ENCODE measurements at regions not wholly inside any gene's neighbourhood (a gene's known extent, or its start where the extent isn't known, plus 50 kb on each side); places are given as distances from the start of the nearest gene placed in this dataset.

DNA sequence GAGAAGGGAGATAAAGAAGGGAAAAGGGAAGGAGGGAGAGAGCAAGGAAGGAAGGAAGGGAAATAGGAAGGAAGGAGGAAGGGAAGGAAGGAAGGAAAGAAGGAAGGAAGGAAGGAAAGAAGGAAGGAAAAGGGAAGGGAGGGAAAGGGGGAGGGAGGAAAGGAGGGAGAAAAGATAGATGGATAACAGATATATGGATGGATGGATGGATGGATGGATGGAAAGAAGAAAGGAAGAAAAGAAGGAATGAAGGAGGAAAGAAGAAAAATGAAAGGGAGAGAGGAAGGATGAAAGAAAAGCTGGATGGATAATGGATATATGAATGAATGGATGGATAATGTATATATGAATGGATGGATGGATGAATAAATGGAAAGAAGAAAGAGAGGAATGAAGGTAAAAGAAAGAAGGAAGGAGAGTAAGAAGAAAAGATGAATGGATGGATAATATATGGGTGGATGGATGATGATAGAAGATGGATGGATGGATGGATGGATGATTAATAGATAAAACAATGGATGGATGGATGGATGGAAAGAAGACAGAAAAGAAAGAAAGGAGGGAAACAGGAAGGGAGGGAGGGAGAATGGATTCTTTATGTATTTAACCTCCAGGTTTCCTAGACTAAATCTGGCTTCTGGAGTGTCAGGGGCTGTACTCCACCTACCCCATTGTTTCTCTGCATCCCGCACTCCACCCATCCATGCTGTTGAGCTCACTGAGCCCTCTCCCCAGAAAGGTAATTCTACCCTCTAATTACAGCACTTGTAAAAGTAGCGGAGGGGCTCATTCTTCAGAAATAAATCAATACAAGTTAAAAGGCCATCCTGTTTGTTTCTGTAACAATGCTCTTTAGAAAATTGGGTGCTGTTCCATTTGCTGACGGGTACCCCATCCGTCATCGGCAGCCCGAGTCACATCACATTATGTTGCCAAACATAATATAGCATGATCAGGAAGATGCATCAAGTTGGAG is 506.1 kb downstream of the MIAT start:
- DNase-seq (no peak), ATAC-seq (ENCODE audit: insufficient read depth, low FRiP score) (no peak)
- no peak overlapping the region for H3K4me3 ChIP-seq
- no peak overlapping the region for H3K9ac ChIP-seq (ENCODE audit: insufficient read depth in 1 of 2, low read length in 2 of 2)
- H3K27me3 ChIP-seq (ENCODE audit: control insufficient read depth in 3 of 3, insufficient read depth in 3 of 3, low read length in 2 of 3) = peaks cover 0 to 9% (median 0%) of the 10 kb centered on the region in 3 donors
- no peaks in the 10 kb centered on the region for H3K4me1 ChIP-seq (ENCODE audit: control insufficient read depth in 5 of 5, insufficient read depth in 5 of 5, low read length in 5 of 5)
- no peaks in the 10 kb centered on the region for H3K36me3 ChIP-seq (ENCODE audit: control insufficient read depth in 4 of 4, insufficient read depth in 4 of 4, low read length in 4 of 4)
- no peak overlapping the region for H3K27ac ChIP-seq (ENCODE audit: low read depth in 1 of 2, low read length in 1 of 2)
- TF ChIP-seq, protein P1, sequence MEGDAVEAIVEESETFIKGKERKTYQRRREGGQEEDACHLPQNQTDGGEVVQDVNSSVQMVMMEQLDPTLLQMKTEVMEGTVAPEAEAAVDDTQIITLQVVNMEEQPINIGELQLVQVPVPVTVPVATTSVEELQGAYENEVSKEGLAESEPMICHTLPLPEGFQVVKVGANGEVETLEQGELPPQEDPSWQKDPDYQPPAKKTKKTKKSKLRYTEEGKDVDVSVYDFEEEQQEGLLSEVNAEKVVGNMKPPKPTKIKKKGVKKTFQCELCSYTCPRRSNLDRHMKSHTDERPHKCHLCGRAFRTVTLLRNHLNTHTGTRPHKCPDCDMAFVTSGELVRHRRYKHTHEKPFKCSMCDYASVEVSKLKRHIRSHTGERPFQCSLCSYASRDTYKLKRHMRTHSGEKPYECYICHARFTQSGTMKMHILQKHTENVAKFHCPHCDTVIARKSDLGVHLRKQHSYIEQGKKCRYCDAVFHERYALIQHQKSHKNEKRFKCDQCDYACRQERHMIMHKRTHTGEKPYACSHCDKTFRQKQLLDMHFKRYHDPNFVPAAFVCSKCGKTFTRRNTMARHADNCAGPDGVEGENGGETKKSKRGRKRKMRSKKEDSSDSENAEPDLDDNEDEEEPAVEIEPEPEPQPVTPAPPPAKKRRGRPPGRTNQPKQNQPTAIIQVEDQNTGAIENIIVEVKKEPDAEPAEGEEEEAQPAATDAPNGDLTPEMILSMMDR (IDR thresholded peaks at IDR 0.05; ENCODE audit: control extremely low read depth, extremely low read depth) = no peak
- WGBS, 2 donors = 68 to 69% methylated on average over 6 of the region's 6 CpGs
- no peaks in the 10 kb centered on the region for H3K9me3 ChIP-seq (ENCODE audit: control insufficient read depth in 4 of 4, insufficient read depth in 3 of 4, low read length in 3 of 4)

DNA sequence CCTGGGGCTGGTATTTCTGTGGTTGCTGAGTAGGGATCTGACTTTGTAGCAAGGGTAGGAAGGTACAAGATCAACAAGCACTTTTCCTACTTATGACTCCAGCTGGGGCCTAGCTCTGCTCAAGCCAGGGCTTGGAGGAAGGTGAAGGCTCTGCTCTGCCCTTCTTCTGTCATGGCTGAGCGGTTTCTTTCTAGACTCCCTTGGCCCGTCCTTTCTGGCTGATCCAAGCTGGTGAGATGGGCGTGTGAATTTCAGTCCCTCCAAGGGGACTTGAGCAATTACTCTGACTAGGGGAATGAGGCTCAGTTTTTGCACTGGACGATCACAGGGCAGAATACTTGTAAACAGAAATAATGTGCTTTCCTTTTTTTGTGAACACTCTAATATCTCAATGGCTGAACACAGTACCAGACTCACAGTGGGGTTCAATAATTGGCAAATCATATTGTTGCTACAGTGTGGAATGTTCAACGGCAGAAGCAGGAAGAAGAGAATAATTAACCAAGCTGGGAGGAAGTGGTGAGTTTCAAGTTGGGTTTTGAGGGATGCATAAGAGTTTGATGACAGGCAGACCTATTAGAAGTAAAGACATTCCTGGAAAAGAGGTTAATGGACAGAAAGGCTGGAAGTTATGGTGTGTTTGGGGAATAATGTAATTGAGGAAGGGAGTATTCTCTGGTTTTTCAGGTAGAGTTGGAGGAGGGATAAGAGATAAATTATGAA is 507.6 kb downstream of the MIAT start:
- Histone ChIP-seq H3K9me3 (ENCODE audit: control insufficient read depth in 4 of 4, insufficient read depth in 3 of 4, low read length in 3 of 4) (no peaks in the 10 kb centered on the region), H3K36me3 (ENCODE audit: control insufficient read depth in 4 of 4, insufficient read depth in 4 of 4, low read length in 4 of 4) (no peaks in the 10 kb centered on the region), H3K27me3 (ENCODE audit: control insufficient read depth in 3 of 3, insufficient read depth in 3 of 3, low read length in 2 of 3) (peaks cover 0 to 9% (median 0%) of the 10 kb centered on the region in 3 donors), H3K4me1 (ENCODE audit: control insufficient read depth in 5 of 5, insufficient read depth in 5 of 5, low read length in 5 of 5) (no peaks in the 10 kb centered on the region), H3K4me3 (no peak overlapping the region), H3K27ac (ENCODE audit: low read depth in 1 of 2, low read length in 1 of 2) (no peak overlapping the region), H3K9ac (ENCODE audit: insufficient read depth in 1 of 2, low read length in 2 of 2) (no peak overlapping the region)
- ATAC-seq (ENCODE audit: insufficient read depth, low FRiP score) (no peak), DNase-seq (no peak)
- 80 to 81% methylated on average over 5 of the region's 5 CpGs for WGBS, 2 donors
- TF ChIP-seq, protein P1 (IDR thresholded peaks at IDR 0.05; ENCODE audit: control extremely low read depth, extremely low read depth) = no peak

DNA sequence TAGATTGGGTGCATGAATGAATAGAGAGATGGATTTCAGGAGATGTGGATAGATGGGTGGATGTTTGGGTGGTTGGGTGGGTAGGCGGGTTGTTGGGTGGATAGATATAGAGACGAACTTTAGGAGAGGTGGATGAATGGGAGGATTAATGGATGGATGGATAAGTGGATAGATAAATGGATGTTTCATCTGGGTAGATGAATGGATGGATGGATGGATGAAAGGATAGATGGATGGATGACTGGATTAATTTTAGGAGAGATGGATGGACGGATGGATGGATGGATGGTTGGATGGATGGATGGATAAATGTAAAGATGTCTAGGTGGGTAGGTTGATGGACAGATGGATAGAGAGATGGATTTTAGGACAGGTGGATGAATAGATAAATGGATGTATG is 511.3 kb downstream of the MIAT start:
- H3K27me3 ChIP-seq (ENCODE audit: control insufficient read depth in 3 of 3, insufficient read depth in 3 of 3, low read length in 2 of 3) = peaks cover 0 to 4% (median 2%) of the 10 kb centered on the region in 3 donors
- H3K4me3 ChIP-seq = no peak overlapping the region
- TF ChIP-seq, protein P1 (IDR thresholded peaks at IDR 0.05; ENCODE audit: control extremely low read depth, extremely low read depth) = no peak
- DNase-seq = no peak
- no peaks in the 10 kb centered on the region for H3K9me3 ChIP-seq (ENCODE audit: control insufficient read depth in 4 of 4, insufficient read depth in 3 of 4, low read length in 3 of 4)
- no peak overlapping the region for H3K9ac ChIP-seq (ENCODE audit: insufficient read depth in 1 of 2, low read length in 2 of 2)
- WGBS, 2 donors = 76 to 77% methylated on average over 3 of the region's 3 CpGs
- no peak for ATAC-seq (ENCODE audit: insufficient read depth, low FRiP score)
- no peaks in the 10 kb centered on the region for H3K36me3 ChIP-seq (ENCODE audit: control insufficient read depth in 4 of 4, insufficient read depth in 4 of 4, low read length in 4 of 4)
- no peaks in the 10 kb centered on the region for H3K4me1 ChIP-seq (ENCODE audit: control insufficient read depth in 5 of 5, insufficient read depth in 5 of 5, low read length in 5 of 5)
- H3K27ac ChIP-seq (ENCODE audit: low read depth in 1 of 2, low read length in 1 of 2) = no peak overlapping the region

Measured in lung (tissue), 11 donors.